OCI-LY7 (cell line): ENCODE measurements at regions not wholly inside any gene's neighbourhood (a gene's known extent, or its start where the extent isn't known, plus 50 kb on each side); places are given as distances from the start of the nearest gene placed in this dataset.

Experiments used
- BruUV-seq: library from RNA; stranded (reverse); fragments of 400-500 nt; replicated peaks from 2 replicates; lab custom pipeline; 2021; lab: Mats Ljungman, UMichigan
- CTCF ChIA-PET: fragments of 300-600 bp; sonication (Branson Sonifier 250); formaldehyde crosslinking; loops from one replicate; lab custom pipeline; 2022; ENCODE audit warnings: antibody characterized with exemption; ENCODE audit not compliant: unreplicated experiment; lab: Charles Lee
- POLR2A ChIA-PET: fragments of 300-600 bp; sonication (Branson Sonifier 250); formaldehyde crosslinking; loops from one replicate; lab custom pipeline; 2022; ENCODE audit warnings: antibody characterized with exemption; lab: Charles Lee
- DNase-seq: peaks from one replicate; pipeline ENCODE4 v3.0.0-alpha.2; 2015; ENCODE audit warnings: low spot score
- H2AFZ ChIP-seq: fragments of 200-600 bp; sonication (generic), shearing (Covaris generic); 2 replicates; pipeline ENCODE4 v1.6.1; 2014; ENCODE audit warnings: mild to moderate bottlenecking, antibody characterized with exemption, low read length, moderate library complexity
- H3K27ac ChIP-seq: fragments of 200-600 bp; sonication (generic); 2 replicates; pipeline ENCODE4 v1.5.1; 2014; ENCODE audit warnings: mixed run types, low read depth, mild to moderate bottlenecking, moderate library complexity, low read length, inconsistent platforms; ENCODE audit not compliant: poor library complexity, severe bottlenecking
- H3K36me3 ChIP-seq: fragments of 200-600 bp; sonication (generic); 2 replicates; pipeline ENCODE4 v1.6.1; 2014; ENCODE audit warnings: mild to moderate bottlenecking, antibody characterized with exemption, low read length, moderate library complexity, mixed read lengths; ENCODE audit not compliant: insufficient read depth
- H3K4me1 ChIP-seq: fragments of 200-600 bp; sonication (generic); 2 replicates; pipeline ENCODE4 v1.5.1; 2014; ENCODE audit warnings: mild to moderate bottlenecking, low read length; ENCODE audit not compliant: insufficient read depth, poor library complexity, severe bottlenecking
- H3K4me2 ChIP-seq: fragments of 200-600 bp; sonication (generic); 2 replicates; pipeline ENCODE4 v1.6.1; 2014; ENCODE audit warnings: mild to moderate bottlenecking, low read length
- H3K4me3 ChIP-seq: fragments of 200-600 bp; sonication (generic); 2 replicates; pipeline ENCODE4 v1.5.1; 2014; ENCODE audit warnings: mild to moderate bottlenecking, low read depth, low read length; ENCODE audit not compliant: poor library complexity, severe bottlenecking
- H3K79me2 ChIP-seq: fragments of 200-600 bp; sonication (generic); 2 replicates; pipeline ENCODE4 v1.6.1; 2016; ENCODE audit warnings: low read depth, mild to moderate bottlenecking, low read length, moderate library complexity, mixed read lengths; ENCODE audit not compliant: insufficient read depth
- H3K9me2 ChIP-seq: fragments of 200-600 bp; sonication (generic); 2 replicates; pipeline ENCODE4 v1.6.1; 2016; ENCODE audit warnings: mild to moderate bottlenecking, low read length, mixed read lengths; ENCODE audit not compliant: insufficient read depth
- H3K9me3 ChIP-seq: fragments of 200-600 bp; sonication (generic); 2 replicates; pipeline ENCODE4 v1.6.1; 2014; ENCODE audit warnings: mild to moderate bottlenecking, mixed run types, low read length, mixed read lengths
- H4K20me1 ChIP-seq: fragments of 200-600 bp; sonication (generic); 2 replicates; pipeline ENCODE4 v1.6.1; 2014; ENCODE audit warnings: mild to moderate bottlenecking, antibody characterized with exemption, low read length, moderate library complexity, mixed read lengths; ENCODE audit not compliant: insufficient read depth
- EZH2phosphoT487 ChIP-seq: fragments of 200-600 bp; sonication (generic); IDR thresholded peaks from 2 replicates; pipeline ENCODE4 v1.6.1; 2018; ENCODE audit warnings: low read depth, borderline replicate concordance, mild to moderate bottlenecking, mixed run types, antibody characterized with exemption, low read length, moderate library complexity, mixed read lengths
- intact Hi-C: fragments of 100-400 bp; cut with micrococcal nuclease; formaldehyde crosslinking; loops from one replicate; pipeline ENCODE4 v1.10.0; 2022; ENCODE audit not compliant: unreplicated experiment
- TF ChIP-seq, protein P1 (sequence below): fragments of 200-600 bp; sonication (generic); conservative IDR thresholded peaks from 2 replicates; pipeline ENCODE4 v1.5.1; 2014; ENCODE audit warnings: mild to moderate bottlenecking, antibody characterized with exemption, low read length, moderate library complexity, mixed read lengths

DNA sequence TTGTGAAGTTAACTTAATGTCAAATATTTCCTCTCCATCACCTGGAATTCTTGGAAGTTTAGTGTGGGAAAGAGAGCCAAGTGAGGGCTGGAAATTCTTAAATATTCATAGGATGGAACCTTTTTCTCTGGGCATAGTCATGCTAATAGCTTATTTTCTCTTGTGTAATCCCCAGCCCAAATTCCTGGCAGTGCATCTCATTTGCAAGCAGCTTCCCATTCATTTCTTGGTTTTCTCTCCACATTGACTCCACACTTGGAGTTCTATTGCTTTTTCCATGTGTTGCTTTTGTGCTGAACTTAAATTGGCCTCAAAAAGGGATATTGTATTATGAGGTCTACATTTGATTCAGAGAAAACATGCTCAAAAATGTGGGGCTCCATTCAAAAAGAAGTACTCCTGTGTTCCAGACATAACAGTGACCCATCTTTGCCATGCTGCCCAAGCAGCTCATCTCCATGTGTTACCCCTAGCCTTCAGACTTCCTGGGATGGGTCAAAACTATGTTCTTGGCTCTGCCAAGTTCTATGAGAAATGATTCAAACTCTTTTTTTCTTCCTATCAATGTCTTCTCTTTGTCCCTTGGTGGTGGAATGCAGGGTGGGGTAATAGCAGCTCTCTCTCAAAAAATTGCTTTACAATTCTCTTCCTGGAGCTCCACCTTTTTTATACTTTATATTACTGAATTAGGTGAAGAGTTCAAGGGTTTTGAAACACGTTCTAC lies 2471.5 kb downstream of the PCDH9 start:
- ChIA-PET POLR2A (no interaction called here), CTCF (no interaction called here)
- Histone ChIP-seq H3K4me1 (no peaks in the 10 kb centered on the region), H3K36me3 (no peaks in the 10 kb centered on the region), H3K27ac (no peak overlapping the region), H3K4me3 (no peak overlapping the region), H3K4me2 (no peak overlapping the region), H3K9me2 (no peaks in the 10 kb centered on the region), H3K79me2 (no peaks in the 10 kb centered on the region), H4K20me1 (no peaks in the 10 kb centered on the region), H3K9me3 (no peaks in the 10 kb centered on the region), H2AFZ (no peak overlapping the region)
- no TSS peak for BruUV-seq
- TF ChIP-seq, protein P1, sequence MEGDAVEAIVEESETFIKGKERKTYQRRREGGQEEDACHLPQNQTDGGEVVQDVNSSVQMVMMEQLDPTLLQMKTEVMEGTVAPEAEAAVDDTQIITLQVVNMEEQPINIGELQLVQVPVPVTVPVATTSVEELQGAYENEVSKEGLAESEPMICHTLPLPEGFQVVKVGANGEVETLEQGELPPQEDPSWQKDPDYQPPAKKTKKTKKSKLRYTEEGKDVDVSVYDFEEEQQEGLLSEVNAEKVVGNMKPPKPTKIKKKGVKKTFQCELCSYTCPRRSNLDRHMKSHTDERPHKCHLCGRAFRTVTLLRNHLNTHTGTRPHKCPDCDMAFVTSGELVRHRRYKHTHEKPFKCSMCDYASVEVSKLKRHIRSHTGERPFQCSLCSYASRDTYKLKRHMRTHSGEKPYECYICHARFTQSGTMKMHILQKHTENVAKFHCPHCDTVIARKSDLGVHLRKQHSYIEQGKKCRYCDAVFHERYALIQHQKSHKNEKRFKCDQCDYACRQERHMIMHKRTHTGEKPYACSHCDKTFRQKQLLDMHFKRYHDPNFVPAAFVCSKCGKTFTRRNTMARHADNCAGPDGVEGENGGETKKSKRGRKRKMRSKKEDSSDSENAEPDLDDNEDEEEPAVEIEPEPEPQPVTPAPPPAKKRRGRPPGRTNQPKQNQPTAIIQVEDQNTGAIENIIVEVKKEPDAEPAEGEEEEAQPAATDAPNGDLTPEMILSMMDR = no peak
- no peak for TF ChIP-seq EZH2phosphoT487
- no peak for DNase-seq
- intact Hi-C loops = no loop called here

DNA sequence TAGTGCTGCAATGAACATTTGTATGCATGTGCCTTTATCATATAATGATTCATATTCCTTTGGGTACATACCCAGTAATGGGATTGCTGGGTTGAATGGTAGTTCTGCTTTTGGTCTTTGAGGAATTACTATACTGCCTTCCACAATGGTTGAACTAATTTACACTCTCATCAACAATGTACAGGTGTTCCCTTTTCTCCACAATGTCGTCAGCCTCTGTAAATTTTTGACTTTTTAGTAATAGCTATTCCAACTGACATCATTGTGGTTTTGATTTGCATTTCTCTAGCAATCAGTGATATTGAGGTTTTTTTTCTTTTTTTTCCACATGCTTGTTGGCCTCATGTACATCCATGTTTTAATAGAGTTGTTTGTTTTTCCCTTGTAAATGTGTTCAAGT lies 2473.5 kb downstream of the PCDH9 start:
- Histone ChIP-seq H3K4me1 (no peaks in the 10 kb centered on the region), H3K9me2 (no peaks in the 10 kb centered on the region), H3K27ac (no peak overlapping the region), H3K4me2 (no peak overlapping the region), H3K79me2 (no peaks in the 10 kb centered on the region), H3K4me3 (no peak overlapping the region), H3K36me3 (no peaks in the 10 kb centered on the region), H3K9me3 (no peaks in the 10 kb centered on the region), H4K20me1 (no peaks in the 10 kb centered on the region), H2AFZ (no peak overlapping the region)
- TF ChIP-seq, protein P1 = no peak
- TF ChIP-seq EZH2phosphoT487 = no peak
- DNase-seq = no peak
- POLR2A ChIA-PET = interaction anchor here (0.7 to 1.1 kb wide), 2 partner anchors 13 to 1613 kb away, joined by 3 read pairs; no protein-coding TSS in a partner anchor
- intact Hi-C loops = no loop called here
- CTCF ChIA-PET = no interaction called here
- BruUV-seq = no TSS peak

DNA sequence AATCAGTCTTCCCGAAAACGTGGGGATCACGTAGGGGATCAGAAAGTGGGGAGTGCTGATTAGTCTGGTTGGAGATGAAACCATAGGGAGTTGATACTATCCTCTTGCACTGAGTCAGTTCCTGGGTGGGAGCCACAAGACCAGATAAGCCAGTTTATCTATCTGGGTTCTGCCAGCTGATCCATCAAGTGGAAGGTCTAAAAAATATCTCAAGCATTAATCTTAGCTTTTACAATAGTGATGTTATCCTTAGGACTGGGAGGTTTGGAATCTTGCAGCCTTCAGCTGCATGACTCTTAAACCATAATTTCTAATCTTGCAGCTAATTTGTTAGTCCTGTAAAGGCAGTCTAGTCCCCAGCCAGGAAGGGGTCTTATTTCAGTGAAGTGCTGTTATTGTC lies 2474.2 kb downstream of the PCDH9 start:
- no peaks in the 10 kb centered on the region for H3K79me2 ChIP-seq
- H3K27ac ChIP-seq = no peak overlapping the region
- no peaks in the 10 kb centered on the region for H4K20me1 ChIP-seq
- DNase-seq = no peak
- no TSS peak for BruUV-seq
- H3K4me1 ChIP-seq = no peaks in the 10 kb centered on the region
- H3K9me2 ChIP-seq = no peaks in the 10 kb centered on the region
- H3K9me3 ChIP-seq = no peaks in the 10 kb centered on the region
- no peak overlapping the region for H3K4me3 ChIP-seq
- no peak overlapping the region for H3K4me2 ChIP-seq
- no peak overlapping the region for H2AFZ ChIP-seq
- POLR2A ChIA-PET = no interaction called here
- TF ChIP-seq, protein P1 = no peak
- no peak for TF ChIP-seq EZH2phosphoT487
- no peaks in the 10 kb centered on the region for H3K36me3 ChIP-seq
- CTCF ChIA-PET = no interaction called here
- intact Hi-C loops = no loop called here
